Neural cell (in vitro differentiated cells): ENCODE measurements at regions not wholly inside any gene's neighbourhood (a gene's known extent, or its start where the extent isn't known, plus 50 kb on each side); places are given as distances from the start of the nearest gene placed in this dataset.

Experiments
- EP300 ChIP-seq: fragments of 450-650 bp; conservative IDR thresholded peaks from 2 replicates; pipeline ENCODE4 v1.6.1; 2014; ENCODE audit warnings: antibody characterized with exemption, mild to moderate bottlenecking, moderate library complexity; ENCODE audit not compliant: poor library complexity, severe bottlenecking
- EZH2 ChIP-seq: fragments of 200-600, 300-800 bp; shearing (Covaris generic), sonication (generic); IDR thresholded peaks from 2 replicates; pipeline ENCODE4 v1.6.1; 2014; ENCODE audit warnings: antibody characterized with exemption, low read length, borderline replicate concordance, mild to moderate bottlenecking; ENCODE audit not compliant: insufficient read depth, poor library complexity, severe bottlenecking
- POLR2AphosphoS5 ChIP-seq: IDR thresholded peaks from 2 replicates; pipeline ENCODE4 v1.6.1; 2012
- RAD21 ChIP-seq: fragments of 450-650 bp; conservative IDR thresholded peaks from 2 replicates; pipeline ENCODE4 v1.6.1; 2014; ENCODE audit warnings: antibody characterized with exemption, mild to moderate bottlenecking, moderate library complexity
- SMC3 ChIP-seq: fragments of 450-650 bp; conservative IDR thresholded peaks from 2 replicates; pipeline ENCODE4 v1.6.1; 2014; ENCODE audit warnings: antibody characterized with exemption, mild to moderate bottlenecking, moderate library complexity; ENCODE audit not compliant: poor library complexity
- TF ChIP-seq, protein P1 (sequence below): fragments of 450-650 bp; IDR thresholded peaks from 2 replicates; pipeline ENCODE4 v1.5.1; 2014; ENCODE audit warnings: antibody characterized with exemption, mild to moderate bottlenecking, moderate library complexity; ENCODE audit not compliant: poor library complexity, severe bottlenecking
- TF ChIP-seq, protein P2 (sequence below): IDR thresholded peaks from 2 replicates; pipeline ENCODE4 v1.6.1; 2012; ENCODE audit warnings: borderline replicate concordance

DNA sequence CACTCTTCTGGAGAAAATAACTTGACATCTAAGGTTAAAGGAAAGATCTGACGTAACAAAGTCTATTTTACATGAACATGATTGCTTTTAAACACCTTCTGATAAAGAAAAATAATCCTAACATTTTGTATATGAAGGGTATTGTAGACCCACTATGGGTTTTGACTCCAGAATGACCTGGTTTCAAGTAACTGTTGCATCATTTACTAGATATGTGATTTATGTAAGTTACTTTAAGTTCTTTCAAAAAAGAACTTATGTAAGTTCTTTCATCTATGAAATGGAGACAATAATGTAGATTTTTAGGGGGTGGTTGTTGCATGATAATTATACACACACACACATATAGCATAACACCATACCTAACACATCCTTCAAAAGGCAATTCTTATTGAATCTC is 147.6 kb upstream of the MIR17HG start:
- TF ChIP-seq, protein P1, sequence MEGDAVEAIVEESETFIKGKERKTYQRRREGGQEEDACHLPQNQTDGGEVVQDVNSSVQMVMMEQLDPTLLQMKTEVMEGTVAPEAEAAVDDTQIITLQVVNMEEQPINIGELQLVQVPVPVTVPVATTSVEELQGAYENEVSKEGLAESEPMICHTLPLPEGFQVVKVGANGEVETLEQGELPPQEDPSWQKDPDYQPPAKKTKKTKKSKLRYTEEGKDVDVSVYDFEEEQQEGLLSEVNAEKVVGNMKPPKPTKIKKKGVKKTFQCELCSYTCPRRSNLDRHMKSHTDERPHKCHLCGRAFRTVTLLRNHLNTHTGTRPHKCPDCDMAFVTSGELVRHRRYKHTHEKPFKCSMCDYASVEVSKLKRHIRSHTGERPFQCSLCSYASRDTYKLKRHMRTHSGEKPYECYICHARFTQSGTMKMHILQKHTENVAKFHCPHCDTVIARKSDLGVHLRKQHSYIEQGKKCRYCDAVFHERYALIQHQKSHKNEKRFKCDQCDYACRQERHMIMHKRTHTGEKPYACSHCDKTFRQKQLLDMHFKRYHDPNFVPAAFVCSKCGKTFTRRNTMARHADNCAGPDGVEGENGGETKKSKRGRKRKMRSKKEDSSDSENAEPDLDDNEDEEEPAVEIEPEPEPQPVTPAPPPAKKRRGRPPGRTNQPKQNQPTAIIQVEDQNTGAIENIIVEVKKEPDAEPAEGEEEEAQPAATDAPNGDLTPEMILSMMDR, result no peak
- TF ChIP-seq RAD21 (no peak), EP300 (no peak), SMC3 (no peak), POLR2AphosphoS5 (no peak), EZH2 (no peak)
- TF ChIP-seq, protein P2, sequence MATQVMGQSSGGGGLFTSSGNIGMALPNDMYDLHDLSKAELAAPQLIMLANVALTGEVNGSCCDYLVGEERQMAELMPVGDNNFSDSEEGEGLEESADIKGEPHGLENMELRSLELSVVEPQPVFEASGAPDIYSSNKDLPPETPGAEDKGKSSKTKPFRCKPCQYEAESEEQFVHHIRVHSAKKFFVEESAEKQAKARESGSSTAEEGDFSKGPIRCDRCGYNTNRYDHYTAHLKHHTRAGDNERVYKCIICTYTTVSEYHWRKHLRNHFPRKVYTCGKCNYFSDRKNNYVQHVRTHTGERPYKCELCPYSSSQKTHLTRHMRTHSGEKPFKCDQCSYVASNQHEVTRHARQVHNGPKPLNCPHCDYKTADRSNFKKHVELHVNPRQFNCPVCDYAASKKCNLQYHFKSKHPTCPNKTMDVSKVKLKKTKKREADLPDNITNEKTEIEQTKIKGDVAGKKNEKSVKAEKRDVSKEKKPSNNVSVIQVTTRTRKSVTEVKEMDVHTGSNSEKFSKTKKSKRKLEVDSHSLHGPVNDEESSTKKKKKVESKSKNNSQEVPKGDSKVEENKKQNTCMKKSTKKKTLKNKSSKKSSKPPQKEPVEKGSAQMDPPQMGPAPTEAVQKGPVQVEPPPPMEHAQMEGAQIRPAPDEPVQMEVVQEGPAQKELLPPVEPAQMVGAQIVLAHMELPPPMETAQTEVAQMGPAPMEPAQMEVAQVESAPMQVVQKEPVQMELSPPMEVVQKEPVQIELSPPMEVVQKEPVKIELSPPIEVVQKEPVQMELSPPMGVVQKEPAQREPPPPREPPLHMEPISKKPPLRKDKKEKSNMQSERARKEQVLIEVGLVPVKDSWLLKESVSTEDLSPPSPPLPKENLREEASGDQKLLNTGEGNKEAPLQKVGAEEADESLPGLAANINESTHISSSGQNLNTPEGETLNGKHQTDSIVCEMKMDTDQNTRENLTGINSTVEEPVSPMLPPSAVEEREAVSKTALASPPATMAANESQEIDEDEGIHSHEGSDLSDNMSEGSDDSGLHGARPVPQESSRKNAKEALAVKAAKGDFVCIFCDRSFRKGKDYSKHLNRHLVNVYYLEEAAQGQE, result no peak
